Activated CD8-positive, alpha-beta T cell treated with anti-CD3 and anti-CD28 coated beads for 36 hours (primary cell): ENCODE measurements at regions not wholly inside any gene's neighbourhood (a gene's known extent, or its start where the extent isn't known, plus 50 kb on each side); places are given as distances from the start of the nearest gene placed in this dataset.

ENCODE experiments used
- ATAC-seq: fragments of 200-7000 bp; cut with Tn5 transposase; one replicate; pipeline ENCODE4 v1.10.0; 2021; ENCODE audit warnings: mild to moderate bottlenecking, moderate library complexity
- CTCF ChIA-PET: fragments of 350-600 bp; sonication (Branson Sonifier 250); formaldehyde crosslinking; loops from one replicate; lab custom pipeline; 2021; ENCODE audit warnings: antibody characterized with exemption; lab: Charles Lee
- POLR2A ChIA-PET: fragments of 350-600 bp; sonication (Branson Sonifier 250); formaldehyde crosslinking; loops from one replicate; lab custom pipeline; 2021; ENCODE audit warnings: antibody characterized with exemption; lab: Charles Lee
- DNase-seq: peaks from one replicate; pipeline ENCODE4 v3.0.0-alpha.2; 2020
- H3K27ac Mint-ChIP-seq: one replicate; pipeline ENCODE4 v1.8.0; 2021; ENCODE audit warnings: mild to moderate bottlenecking, mixed read lengths
- H3K27me3 Mint-ChIP-seq: one replicate; pipeline ENCODE4 v1.8.0; 2021; ENCODE audit warnings: mixed read lengths
- H3K36me3 Mint-ChIP-seq: one replicate; pipeline ENCODE4 v1.8.0; 2021; ENCODE audit warnings: low read depth, mixed read lengths
- H3K4me1 Mint-ChIP-seq: one replicate; pipeline ENCODE4 v1.8.0; 2021; ENCODE audit warnings: low read depth, mixed read lengths
- H3K4me3 Mint-ChIP-seq: one replicate; pipeline ENCODE4 v1.8.0; 2021; ENCODE audit warnings: mild to moderate bottlenecking, moderate library complexity, mixed read lengths
- H3K9me3 Mint-ChIP-seq: one replicate; pipeline ENCODE4 v1.8.0; 2021; ENCODE audit warnings: mixed read lengths
- CTCF ChIP-seq: fragments of 200-600 bp; IDR thresholded peaks from one replicate; pipeline ENCODE4 v1.8.0; 2022; ENCODE audit warnings: antibody characterized with exemption, mild to moderate bottlenecking
- intact Hi-C: fragments of 100-400 bp; cut with micrococcal nuclease; formaldehyde crosslinking; loops from one replicate; pipeline ENCODE4 v1.10.0; 2022

- intact Hi-C loops = no loop called here
- H3K4me3 Mint-ChIP-seq = no peak overlapping the region
- CTCF ChIA-PET = no interaction called here
- H3K4me1 Mint-ChIP-seq = peaks cover 5% of the 10 kb centered on the region
- no peaks in the 10 kb centered on the region for H3K36me3 Mint-ChIP-seq
- ATAC-seq (no peak), DNase-seq (no peak)
- POLR2A ChIA-PET = no interaction called here
- H3K9me3 Mint-ChIP-seq = no peaks in the 10 kb centered on the region
- no peak for TF ChIP-seq CTCF
- no peak overlapping the region for H3K27ac Mint-ChIP-seq
- peaks cover 19% of the 10 kb centered on the region for H3K27me3 Mint-ChIP-seq
These were observed 120.2 kb downstream of the CYP26A1 start for GRCh38 chr10:93193906-93194305.

DNA sequence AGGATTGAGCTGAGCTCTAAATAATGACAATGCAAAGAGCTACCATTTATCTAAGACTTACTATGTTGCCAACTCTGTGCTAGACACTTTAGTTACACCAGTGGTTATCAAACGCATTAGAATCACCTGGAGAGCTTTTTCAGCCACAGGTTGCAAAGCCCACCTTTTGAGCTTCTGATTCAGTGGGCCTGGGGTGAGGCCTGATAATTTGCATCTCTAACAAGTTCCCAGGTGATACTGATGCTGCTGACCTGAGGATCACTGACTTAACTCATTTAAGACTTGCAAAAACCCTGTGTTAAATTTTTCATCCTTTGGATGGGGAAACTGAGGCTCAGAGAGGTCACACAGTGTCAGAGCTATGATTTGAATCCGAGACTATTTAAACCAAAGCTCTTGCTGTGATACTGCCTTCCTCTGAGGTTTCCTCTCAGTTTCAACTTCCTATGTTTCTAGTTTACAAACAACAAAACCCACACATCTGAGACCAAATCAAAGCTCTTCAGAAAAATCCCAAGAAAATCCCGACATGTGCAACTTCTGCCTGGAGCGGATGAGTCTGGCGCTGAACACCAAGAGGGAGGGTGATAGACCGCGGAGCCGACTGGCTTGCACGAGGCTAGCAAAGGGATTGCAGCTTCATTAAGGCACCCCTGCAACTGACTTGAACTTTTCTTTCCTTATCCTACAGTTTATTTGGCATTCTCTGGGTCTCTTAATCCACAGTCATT is 124.9 kb downstream of the CYP26A1 start:
- ChIA-PET POLR2A (no interaction called here), CTCF (interaction anchor here (0.8 to 1.0 kb wide), 2 partner anchors 16 to 82 kb away, joined by 3 to 5 read pairs; no protein-coding TSS in a partner anchor)
- Mint-ChIP-seq H3K4me1 (peaks cover 7% of the 10 kb centered on the region), H3K4me3 (no peak overlapping the region), H3K36me3 (no peaks in the 10 kb centered on the region), H3K9me3 (no peaks in the 10 kb centered on the region), H3K27me3 (peaks cover 26% of the 10 kb centered on the region), H3K27ac (no peak overlapping the region)
- ATAC-seq = no peak
- DNase-seq = no peak
- TF ChIP-seq CTCF = no peak
- intact Hi-C loops = no loop called here

DNA sequence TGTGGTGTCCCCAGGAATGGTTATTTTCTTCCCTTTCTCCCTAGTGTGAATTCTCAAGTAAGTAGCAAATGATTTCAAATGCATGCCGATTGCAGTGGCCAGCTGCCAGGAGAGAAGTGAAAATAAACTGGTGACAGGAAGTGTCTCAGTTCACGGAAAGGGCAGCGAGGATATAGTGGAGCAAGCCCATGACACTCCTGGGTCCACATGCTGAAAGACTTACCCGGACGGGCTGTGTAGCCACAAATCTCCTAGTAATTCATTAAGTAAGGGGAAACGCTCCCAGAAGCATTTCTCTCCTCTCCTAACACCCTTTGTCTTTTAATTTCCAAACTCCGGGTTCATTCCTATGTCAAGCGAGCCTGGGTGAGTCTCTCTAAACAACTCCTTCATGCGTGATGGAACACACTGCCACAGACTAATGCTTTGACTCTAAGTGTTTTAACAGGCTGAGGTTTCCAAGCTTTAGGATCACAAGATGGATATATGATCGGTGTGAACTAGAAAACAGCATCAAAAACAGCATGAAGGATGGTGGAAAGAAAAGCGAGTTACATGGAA is 125.6 kb downstream of the CYP26A1 start:
- intact Hi-C loops = no loop called here
- Mint-ChIP-seq H3K4me3 (no peak overlapping the region), H3K27ac (no peak overlapping the region), H3K9me3 (no peaks in the 10 kb centered on the region), H3K4me1 (peaks cover 7% of the 10 kb centered on the region), H3K27me3 (peaks cover 23% of the 10 kb centered on the region), H3K36me3 (no peaks in the 10 kb centered on the region)
- ATAC-seq = no peak
- ChIA-PET POLR2A (no interaction called here), CTCF (interaction anchor here (0.8 kb wide), 1 partner anchor 16 kb away, joined by 3 read pairs; no protein-coding TSS in a partner anchor)
- DNase-seq = no peak
- no peak for TF ChIP-seq CTCF

DNA sequence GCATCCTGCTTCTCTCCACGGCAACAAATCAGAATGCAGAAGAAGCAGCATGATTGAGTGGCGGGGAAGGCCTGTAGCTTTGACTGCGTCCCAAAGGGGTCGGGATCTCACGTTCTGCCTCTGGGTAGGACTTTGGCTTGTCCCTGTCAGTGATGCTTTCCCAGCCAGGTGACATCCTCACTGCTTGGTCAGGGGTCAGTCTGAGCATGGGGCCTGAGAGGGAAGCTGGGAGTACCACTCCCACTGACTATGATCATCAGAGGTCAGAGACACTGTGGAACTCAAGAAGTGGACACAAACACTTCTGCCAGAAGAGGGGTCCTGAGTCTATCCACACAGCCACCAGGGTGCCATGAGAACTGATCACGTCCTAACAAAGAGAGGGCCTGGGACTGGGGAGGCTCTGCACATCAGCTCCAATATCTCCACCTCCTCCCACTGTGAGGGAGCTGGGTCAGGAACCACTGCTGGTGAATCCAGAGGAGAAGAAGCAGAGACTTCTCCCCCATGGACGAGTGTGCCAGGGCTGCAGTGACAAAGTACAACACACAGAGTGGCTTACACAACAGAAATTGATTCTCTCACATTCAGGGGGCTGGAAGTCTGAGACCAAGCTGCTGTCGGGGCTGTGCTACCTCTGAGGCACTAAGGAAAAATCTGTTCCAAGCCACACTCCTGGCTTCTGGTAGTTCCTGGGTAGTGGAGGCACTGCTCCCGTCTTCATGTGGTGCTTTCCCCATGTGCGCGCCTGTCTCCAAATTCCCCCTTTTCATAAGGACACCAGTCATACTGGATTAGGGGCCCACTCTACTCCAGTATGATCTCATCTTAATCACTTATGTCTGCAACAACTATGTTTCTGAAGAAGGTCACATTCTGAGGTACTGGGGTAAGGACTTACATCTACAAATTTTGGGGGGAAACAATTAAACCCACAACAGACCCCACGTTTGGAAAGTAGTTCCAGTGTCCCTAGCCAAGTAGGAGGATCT is 131.1 kb downstream of the CYP26A1 start:
- intact Hi-C loops = no loop called here
- peaks cover 4% of the 10 kb centered on the region for H3K27me3 Mint-ChIP-seq
- H3K36me3 Mint-ChIP-seq = no peaks in the 10 kb centered on the region
- CTCF ChIA-PET = no interaction called here
- no peaks in the 10 kb centered on the region for H3K9me3 Mint-ChIP-seq
- no peaks in the 10 kb centered on the region for H3K4me1 Mint-ChIP-seq
- ATAC-seq (no peak), DNase-seq (no peak)
- no peak for TF ChIP-seq CTCF
- POLR2A ChIA-PET = no interaction called here
- no peak overlapping the region for H3K4me3 Mint-ChIP-seq
- H3K27ac Mint-ChIP-seq = no peak overlapping the region
